Ectodermal cell (in vitro differentiated cells): ENCODE measurements at regions not wholly inside any gene's neighbourhood (a gene's known extent, or its start where the extent isn't known, plus 50 kb on each side); places are given as distances from the start of the nearest gene placed in this dataset.

Experiments
- H3K27ac ChIP-seq: 2 replicates; pipeline ENCODE4 v1.7.0; 2013; ENCODE audit warnings: mild to moderate bottlenecking, low read depth, low read length; ENCODE audit not compliant: insufficient read depth, poor library complexity, severe bottlenecking
- H3K27me3 ChIP-seq: 2 replicates; pipeline ENCODE4 v1.7.0; 2013; ENCODE audit warnings: mild to moderate bottlenecking, low read length; ENCODE audit not compliant: insufficient read depth, control insufficient read depth, poor library complexity, severe bottlenecking
- H3K36me3 ChIP-seq: one replicate; pipeline ENCODE4 v1.7.0; 2013; ENCODE audit warnings: low read length; ENCODE audit not compliant: control insufficient read depth, insufficient read depth
- H3K4me1 ChIP-seq: one replicate; pipeline ENCODE4 v1.7.0; 2013; ENCODE audit warnings: low read length; ENCODE audit not compliant: control insufficient read depth, insufficient read depth
- H3K4me3 ChIP-seq: 2 replicates; pipeline ENCODE4 v1.7.0; 2013; ENCODE audit warnings: low read depth, low read length, control low read depth; ENCODE audit not compliant: insufficient read depth
- H3K9me3 ChIP-seq: 2 replicates; pipeline ENCODE4 v1.7.0; 2013; ENCODE audit warnings: mild to moderate bottlenecking, low read length, moderate library complexity; ENCODE audit not compliant: control insufficient read depth
- WGBS, 2 experiments: methylation state at CpG; one replicate each; pipeline ENCODE4 v1.1.7; 2013; ENCODE audit warnings: missing lambda C conversion rate in 2 of 2; 5-methylcytosine and 5-hydroxymethylcytosine counted together

DNA sequence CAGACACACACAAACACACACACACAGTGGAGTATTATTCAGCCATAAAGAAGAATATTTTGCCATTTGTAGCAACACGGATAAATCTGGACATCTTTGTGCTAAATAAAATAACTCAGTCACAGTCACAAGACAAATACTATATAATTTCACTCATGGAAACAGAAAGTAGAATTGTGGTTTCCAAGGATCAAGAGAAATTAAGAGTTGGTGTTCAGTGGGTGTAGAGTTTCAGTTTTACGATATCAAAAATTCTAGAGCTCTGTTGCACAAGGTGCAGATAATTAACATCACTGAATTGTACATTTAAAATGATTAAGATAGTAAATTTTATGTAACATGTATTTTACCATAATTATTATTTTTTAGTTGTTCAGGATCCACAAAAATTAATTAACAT lies 1235.0 kb downstream of the XPNPEP1 start:
- H3K9me3 ChIP-seq, result no peaks in the 10 kb centered on the region
- no peaks in the 10 kb centered on the region for H3K4me1 ChIP-seq
- WGBS, 2 experiments, result 100% methylated on average over 1 of the region's 2 CpGs
- H3K4me3 ChIP-seq, result no peak overlapping the region
- H3K27ac ChIP-seq, result no peak overlapping the region
- H3K36me3 ChIP-seq, result no peaks in the 10 kb centered on the region
- no peaks in the 10 kb centered on the region for H3K27me3 ChIP-seq

DNA sequence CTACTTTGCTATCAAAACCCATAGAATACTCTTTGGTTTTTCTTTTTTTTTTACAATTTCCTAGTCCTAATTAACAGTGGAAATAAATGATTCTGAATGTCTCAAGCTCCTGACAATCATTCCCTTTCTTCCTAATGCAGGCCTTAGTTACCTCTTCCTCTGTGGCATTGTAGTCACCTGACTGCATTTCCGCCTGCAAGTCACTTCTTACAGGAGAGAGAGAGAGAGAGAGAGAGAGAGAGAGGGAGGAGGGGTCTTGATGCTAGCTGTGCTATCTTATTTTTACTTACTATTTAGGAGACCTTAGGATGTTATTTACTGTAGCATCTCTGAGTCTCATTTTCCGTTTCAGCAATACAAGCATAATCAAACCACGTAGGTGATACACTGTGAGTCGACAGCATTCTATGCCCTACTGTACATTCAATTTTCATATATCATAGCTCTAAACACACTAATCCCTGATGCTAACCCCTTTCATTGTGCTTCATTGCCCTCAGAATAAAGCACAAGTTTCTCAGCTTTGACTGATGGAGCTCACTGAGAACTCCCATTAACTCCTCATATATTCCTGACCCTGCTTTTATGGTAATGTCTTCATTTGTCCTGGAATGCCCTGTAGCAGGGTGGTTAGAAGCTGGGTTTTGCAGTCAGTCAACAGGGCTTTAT lies 1237.3 kb downstream of the XPNPEP1 start:
- no peak overlapping the region for H3K27ac ChIP-seq

DNA sequence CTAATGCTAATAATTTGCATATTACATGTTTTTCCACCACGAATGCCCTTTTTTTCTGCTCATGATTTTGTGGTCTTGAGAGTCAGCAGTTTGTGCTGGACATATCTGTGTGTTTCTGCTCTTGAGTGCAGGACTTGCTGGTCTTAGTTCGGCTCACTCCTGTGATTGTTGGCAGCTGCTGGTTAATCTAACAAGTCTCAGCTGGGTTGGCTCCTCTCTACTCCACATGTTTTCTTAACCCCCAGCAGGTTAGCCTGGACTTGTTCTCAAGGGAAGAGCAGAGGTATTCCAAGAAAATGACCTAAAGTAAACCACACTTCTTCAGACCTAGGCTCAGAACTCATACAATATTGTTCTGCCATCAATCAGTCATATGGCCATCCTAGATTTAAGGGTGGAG lies 1238.9 kb downstream of the XPNPEP1 start:
- 70 to 88% methylated on average over 2 of the region's 2 CpGs for WGBS, 2 experiments

More for the DNA sequence above, 1237.3 kb downstream of the XPNPEP1 start:
- H3K4me3 ChIP-seq, result no peak overlapping the region
- H3K4me1 ChIP-seq, result no peaks in the 10 kb centered on the region
- 91 to 93% methylated on average over 3 of the region's 4 CpGs for WGBS, 2 experiments
- no peaks in the 10 kb centered on the region for H3K27me3 ChIP-seq
- H3K36me3 ChIP-seq, result no peaks in the 10 kb centered on the region
- no peaks in the 10 kb centered on the region for H3K9me3 ChIP-seq

DNA sequence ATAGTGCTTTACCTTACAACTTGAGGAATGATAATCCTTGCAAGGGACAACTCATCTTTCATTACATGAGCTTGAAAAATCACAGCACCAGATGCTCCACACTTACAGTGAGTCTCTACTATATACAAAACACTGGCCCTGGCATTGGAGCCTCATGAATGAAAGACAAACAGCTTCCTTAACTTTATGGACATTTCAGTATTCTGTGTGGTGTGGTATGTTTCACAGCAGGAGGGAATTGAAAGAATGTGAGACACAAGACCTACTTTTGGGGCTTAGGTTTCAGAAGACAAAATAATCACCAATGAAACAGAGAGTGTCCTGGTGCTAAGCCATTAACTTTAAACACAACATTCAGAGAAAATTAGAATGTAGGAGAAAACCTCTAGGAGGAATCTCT lies 1249.6 kb downstream of the XPNPEP1 start:
- H3K4me1 ChIP-seq, result no peaks in the 10 kb centered on the region
- no peak overlapping the region for H3K4me3 ChIP-seq
- no peak overlapping the region for H3K27ac ChIP-seq
- no peaks in the 10 kb centered on the region for H3K27me3 ChIP-seq
- no peaks in the 10 kb centered on the region for H3K9me3 ChIP-seq
- no peaks in the 10 kb centered on the region for H3K36me3 ChIP-seq

More for the DNA sequence above, 1238.9 kb downstream of the XPNPEP1 start:
- no peak overlapping the region for H3K27ac ChIP-seq
- H3K4me1 ChIP-seq, result no peaks in the 10 kb centered on the region
- H3K27me3 ChIP-seq, result no peaks in the 10 kb centered on the region
- H3K4me3 ChIP-seq, result no peak overlapping the region
- H3K36me3 ChIP-seq, result no peaks in the 10 kb centered on the region
- no peaks in the 10 kb centered on the region for H3K9me3 ChIP-seq

- H3K27me3 ChIP-seq, result no peaks in the 10 kb centered on the region
- no peaks in the 10 kb centered on the region for H3K4me1 ChIP-seq
- 40% methylated on average over 1 of the region's 1 CpG; no CpG with 5 or more reads in 1 of the 2 experiments for WGBS, 2 experiments
- no peaks in the 10 kb centered on the region for H3K9me3 ChIP-seq
- H3K27ac ChIP-seq, result no peak overlapping the region
- no peaks in the 10 kb centered on the region for H3K36me3 ChIP-seq
- no peak overlapping the region for H3K4me3 ChIP-seq
Measured at GRCh38 chr10:108663587-108663986, 1259.7 kb downstream of the XPNPEP1 start.

- Histone ChIP-seq H3K4me1 (no peaks in the 10 kb centered on the region), H3K9me3 (no peaks in the 10 kb centered on the region), H3K27ac (no peak overlapping the region), H3K4me3 (no peak overlapping the region), H3K27me3 (no peaks in the 10 kb centered on the region), H3K36me3 (no peaks in the 10 kb centered on the region)
- 86 to 87% methylated on average over 2 of the region's 2 CpGs for WGBS, 2 experiments
Measured at GRCh38 chr10:108662975-108663374, 1260.3 kb downstream of the XPNPEP1 start.

GRCh38 chr10:108655057-108655456 lies 1268.3 kb downstream of the XPNPEP1 start:
- Histone ChIP-seq H3K27me3 (no peaks in the 10 kb centered on the region), H3K4me1 (no peaks in the 10 kb centered on the region), H3K9me3 (no peaks in the 10 kb centered on the region), H3K36me3 (no peaks in the 10 kb centered on the region), H3K27ac (no peak overlapping the region), H3K4me3 (no peak overlapping the region)
- WGBS, 2 experiments, result 92 to 95% methylated on average over 2 to 4 of the region's 4 CpGs

DNA sequence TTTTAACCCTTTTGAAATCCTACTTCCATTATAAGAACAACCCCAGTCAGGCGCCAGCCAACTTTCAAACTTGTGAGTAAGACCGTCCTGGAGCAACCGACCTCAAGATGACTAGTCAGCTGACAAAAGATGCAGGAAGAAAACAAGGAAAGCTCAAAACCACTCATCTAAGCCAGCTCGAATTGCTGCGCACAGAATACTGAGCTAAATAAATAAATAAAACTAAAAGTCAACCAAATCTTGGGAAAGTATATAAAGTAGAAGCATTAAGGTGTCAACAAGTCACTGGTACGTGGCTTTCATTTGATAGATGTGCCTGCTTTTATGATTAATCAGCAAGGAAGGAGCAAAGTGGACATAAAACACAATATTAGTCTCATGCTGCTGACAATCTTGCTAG lies 1269.8 kb downstream of the XPNPEP1 start:
- no peaks in the 10 kb centered on the region for H3K36me3 ChIP-seq
- H3K4me3 ChIP-seq, result no peak overlapping the region
- no peaks in the 10 kb centered on the region for H3K27me3 ChIP-seq
- no peak overlapping the region for H3K27ac ChIP-seq
- H3K4me1 ChIP-seq, result no peaks in the 10 kb centered on the region
- no peaks in the 10 kb centered on the region for H3K9me3 ChIP-seq
- WGBS, 2 experiments, result 86 to 91% methylated on average over 5 to 6 of the region's 6 CpGs

- no peaks in the 10 kb centered on the region for H3K36me3 ChIP-seq
- H3K27ac ChIP-seq, result no peak overlapping the region
- no peak overlapping the region for H3K4me3 ChIP-seq
- no peaks in the 10 kb centered on the region for H3K9me3 ChIP-seq
- no peaks in the 10 kb centered on the region for H3K27me3 ChIP-seq
- WGBS, 2 experiments, result 81 to 89% methylated on average over 5 of the region's 5 CpGs
- H3K4me1 ChIP-seq, result no peaks in the 10 kb centered on the region
Measured at GRCh38 chr10:108639010-108639409, 1284.3 kb downstream of the XPNPEP1 start.

DNA sequence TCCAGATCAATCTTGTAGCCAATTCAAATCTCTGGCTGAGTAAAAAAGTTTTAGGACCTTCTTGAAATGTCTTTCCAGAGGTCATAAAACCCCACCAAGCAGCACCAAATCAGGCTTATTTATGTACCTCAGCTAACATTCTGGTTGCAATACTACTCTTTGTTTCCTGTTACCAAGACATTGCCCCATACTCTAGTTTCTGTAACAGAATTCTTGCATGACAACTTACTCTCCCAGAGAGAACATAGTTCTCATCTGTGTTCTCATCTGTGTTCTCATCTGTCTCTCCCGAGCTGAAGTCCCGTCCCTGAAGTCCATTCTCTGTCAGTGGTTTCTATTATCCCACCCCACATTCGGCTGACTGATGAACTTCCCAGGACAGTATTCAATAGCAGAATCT lies 1285.1 kb downstream of the XPNPEP1 start:
- H3K4me3 ChIP-seq, result no peak overlapping the region
- H3K36me3 ChIP-seq, result no peaks in the 10 kb centered on the region
- H3K27me3 ChIP-seq, result no peaks in the 10 kb centered on the region
- H3K9me3 ChIP-seq, result no peaks in the 10 kb centered on the region
- no peaks in the 10 kb centered on the region for H3K4me1 ChIP-seq
- H3K27ac ChIP-seq, result no peak overlapping the region
- WGBS, 2 experiments, result 88% methylated on average over 3 of the region's 3 CpGs

- Histone ChIP-seq H3K4me3 (no peak overlapping the region), H3K9me3 (no peaks in the 10 kb centered on the region), H3K27ac (no peak overlapping the region), H3K36me3 (no peaks in the 10 kb centered on the region), H3K4me1 (no peaks in the 10 kb centered on the region), H3K27me3 (no peaks in the 10 kb centered on the region)
- WGBS, 2 experiments, result 100% methylated on average over 1 of the region's 2 CpGs
Measured at GRCh38 chr10:108633046-108633445, 1290.3 kb downstream of the XPNPEP1 start.
